Nephron (organoid): ENCODE measurements at regions not wholly inside any gene's neighbourhood (a gene's known extent, or its start where the extent isn't known, plus 50 kb on each side); places are given as distances from the start of the nearest gene placed in this dataset.
A peak's percentile ranks its signal among the peaks of the same experiment; 100 is the strongest.

Source experiments
- H3K27ac Mint-ChIP-seq, 3 experiments: 2 replicates each; pipeline ENCODE4 v1.8.0; 2020; ENCODE audit warnings: mixed read lengths in 3 of 3, mild to moderate bottlenecking in 2 of 3, moderate library complexity in 1 of 3
- H3K27me3 Mint-ChIP-seq: 2 replicates; pipeline ENCODE4 v1.8.0; 2021; ENCODE audit warnings: low read depth, mild to moderate bottlenecking, moderate library complexity, mixed read lengths
- H3K36me3 Mint-ChIP-seq: 2 replicates; pipeline ENCODE4 v1.8.0; 2020; ENCODE audit warnings: low read depth, mixed read lengths
- H3K4me1 Mint-ChIP-seq: 2 replicates; pipeline ENCODE4 v1.8.0; 2020; ENCODE audit warnings: mixed read lengths
- H3K4me3 Mint-ChIP-seq, 3 experiments: 2 replicates each; pipeline ENCODE4 v1.8.0; 2020; ENCODE audit warnings: mild to moderate bottlenecking in 3 of 3, mixed read lengths in 3 of 3, moderate library complexity in 2 of 3
- H3K9me3 Mint-ChIP-seq: 2 replicates; pipeline ENCODE4 v1.8.0; 2020; ENCODE audit warnings: mixed read lengths
- CTCF ChIP-seq, 3 experiments: fragments of 200-600 bp; sonication (generic); IDR thresholded peaks; one replicate each; pipeline ENCODE4 v1.5.0; 2021; ENCODE audit warnings: antibody characterized with exemption in 3 of 3; ENCODE audit not compliant: unreplicated experiment in 3 of 3

GRCh38 chr1:168871531-168871930 lies 142.5 kb upstream of the DPT start:
- peaks cover 4% of the 10 kb centered on the region for H3K27me3 Mint-ChIP-seq
- no peak for TF ChIP-seq CTCF (IDR thresholded peaks at IDR 0.05; ENCODE audit: unreplicated experiment in 3 of 3)
- no peaks in the 10 kb centered on the region for H3K9me3 Mint-ChIP-seq
- H3K4me1 Mint-ChIP-seq = no peaks in the 10 kb centered on the region
- no peak overlapping the region for H3K4me3 Mint-ChIP-seq
- H3K36me3 Mint-ChIP-seq = no peaks in the 10 kb centered on the region
- H3K27ac Mint-ChIP-seq = no peak overlapping the region

- Mint-ChIP-seq H3K4me3 (no peak overlapping the region), H3K36me3 (no peaks in the 10 kb centered on the region), H3K27me3 (peaks cover 4% of the 10 kb centered on the region), H3K4me1 (peaks cover 9% of the 10 kb centered on the region), H3K27ac (no peak overlapping the region), H3K9me3 (no peaks in the 10 kb centered on the region)
- no peak for TF ChIP-seq CTCF (IDR thresholded peaks at IDR 0.05; ENCODE audit: unreplicated experiment in 3 of 3)
Observed at GRCh38 chr1:168875831-168876230, 146.8 kb upstream of the DPT start.

- H3K27me3 Mint-ChIP-seq = peaks cover 4% of the 10 kb centered on the region
Observed at GRCh38 chr1:168876830-168877229, 147.8 kb upstream of the DPT start.

GRCh38 chr1:168879896-168880734 lies 151.1 kb upstream of the DPT start:
- Mint-ChIP-seq H3K27me3 (no peaks in the 10 kb centered on the region), H3K9me3 (peaks cover 7% of the 10 kb centered on the region), H3K36me3 (no peaks in the 10 kb centered on the region), H3K4me1 (peaks cover 20% of the 10 kb centered on the region), H3K27ac (peak overlapping the region in 1 of 3 experiments; percentile 51), H3K4me3 (no peak overlapping the region)
- TF ChIP-seq CTCF (IDR thresholded peaks at IDR 0.05; ENCODE audit: unreplicated experiment in 3 of 3) = no peak

More at GRCh38 chr1:168876830-168877229, 147.8 kb upstream of the DPT start:
- no peaks in the 10 kb centered on the region for H3K36me3 Mint-ChIP-seq
- H3K27ac Mint-ChIP-seq = no peak overlapping the region
- no peak for TF ChIP-seq CTCF (IDR thresholded peaks at IDR 0.05; ENCODE audit: unreplicated experiment in 3 of 3)
- H3K4me1 Mint-ChIP-seq = peaks cover 16% of the 10 kb centered on the region
- no peak overlapping the region for H3K4me3 Mint-ChIP-seq
- H3K9me3 Mint-ChIP-seq = no peaks in the 10 kb centered on the region

- no peak overlapping the region for H3K27ac Mint-ChIP-seq
- peaks cover 20% of the 10 kb centered on the region for H3K4me1 Mint-ChIP-seq
- no peak for TF ChIP-seq CTCF (IDR thresholded peaks at IDR 0.05; ENCODE audit: unreplicated experiment in 3 of 3)
Observed at GRCh38 chr1:168881656-168882260, 152.8 kb upstream of the DPT start.

More at GRCh38 chr1:168881656-168882260, 152.8 kb upstream of the DPT start:
- no peaks in the 10 kb centered on the region for H3K27me3 Mint-ChIP-seq
- no peaks in the 10 kb centered on the region for H3K36me3 Mint-ChIP-seq
- peaks cover 9% of the 10 kb centered on the region for H3K9me3 Mint-ChIP-seq
- no peak overlapping the region for H3K4me3 Mint-ChIP-seq
